Thyroid gland (tissue), 4 donors: ENCODE measurements at regions not wholly inside any gene's neighbourhood (a gene's known extent, or its start where the extent isn't known, plus 50 kb on each side); places are given as distances from the start of the nearest gene placed in this dataset.
A peak's percentile ranks its signal among the peaks of the same experiment; 100 is the strongest.

ENCODE experiments used
- DNase-seq, 2 donors: peaks; one replicate each; pipeline ENCODE4 v3.0.0-alpha.2; 2019
- H3K27ac ChIP-seq, 3 donors: fragments of 200-600 bp; sonication (generic); 1 replicate in 2 of 3; 2 replicates in 1 of 3; pipeline ENCODE4 v1.5.1; 2016 to 2019; ENCODE audit warnings: mild to moderate bottlenecking in 1 of 3, moderate library complexity in 1 of 3
- H3K27me3 ChIP-seq: fragments of 200-600 bp; sonication (generic); one replicate; pipeline ENCODE4 v1.5.1; 2019
- H3K36me3 ChIP-seq, 2 donors: fragments of 200-600 bp; sonication (generic); one replicate each; pipeline ENCODE4 v1.5.1; 2016 to 2019
- H3K4me1 ChIP-seq, 2 donors: fragments of 200-600 bp; sonication (generic); one replicate each; pipeline ENCODE4 v1.5.1; 2017 to 2019
- H3K4me3 ChIP-seq, 3 donors: fragments of 200-600 bp; sonication (generic); replicated peaks in 1 of 3; 1 replicate in 2 of 3; 2 replicates in 1 of 3; pipeline ENCODE4 v1.5.1; 2016; ENCODE audit warnings: mild to moderate bottlenecking in 1 of 3
- H3K9me3 ChIP-seq: fragments of 200-600 bp; sonication (generic); one replicate; pipeline ENCODE4 v1.5.1; 2017
- CTCF ChIP-seq, 6 experiments: fragments of 200-600 bp in 3 of 6; fragments of 450-650 bp in 3 of 6; sonication (generic) in 3 of 6; IDR thresholded peaks; one replicate each; pipeline ENCODE4 v1.5.1; 2016 to 2019; ENCODE audit warnings: antibody characterized with exemption in 6 of 6, mild to moderate bottlenecking in 2 of 6, inconsistent platforms in 1 of 6, moderate library complexity in 1 of 6
- POLR2A ChIP-seq, 2 donors: fragments of 450-650 bp; IDR thresholded peaks; one replicate each; pipeline ENCODE4 v1.6.1; 2017; ENCODE audit warnings: antibody characterized with exemption in 2 of 2, mild to moderate bottlenecking in 2 of 2, moderate library complexity in 1 of 2
- WGBS, 2 donors: methylation state at CpG; one replicate each; pipeline ENCODE4 v1.1.5; 2017; 5-methylcytosine and 5-hydroxymethylcytosine counted together
- intact Hi-C: fragments of 100-400 bp; cut with DNase I; formaldehyde crosslinking; loops from one replicate; pipeline ENCODE4 v1.15.1; 2023

GRCh38 chr4:114393295-114394038 is 205.1 kb upstream of the UGT8 start:
- Histone ChIP-seq H3K9me3 (no peaks in the 10 kb centered on the region), H3K4me1 (no peaks in the 10 kb centered on the region), H3K27ac (no peak overlapping the region), H3K4me3 (no peak overlapping the region), H3K27me3 (no peaks in the 10 kb centered on the region), H3K36me3 (no peaks in the 10 kb centered on the region)
- DNase-seq = no peak
- intact Hi-C loops = no loop called here
- 82 to 84% methylated on average over 3 of the region's 3 CpGs for WGBS, 2 donors
- TF ChIP-seq POLR2A (IDR thresholded peaks at IDR 0.05) (no peak), CTCF (IDR thresholded peaks at IDR 0.05) (no peak)

- no peaks in the 10 kb centered on the region for H3K27me3 ChIP-seq
- no peak for DNase-seq
- H3K4me1 ChIP-seq = no peaks in the 10 kb centered on the region
- no peak overlapping the region for H3K27ac ChIP-seq
- H3K4me3 ChIP-seq = no peak overlapping the region
- intact Hi-C loops = no loop called here
- H3K9me3 ChIP-seq = no peaks in the 10 kb centered on the region
- TF ChIP-seq POLR2A (IDR thresholded peaks at IDR 0.05) (no peak), CTCF (IDR thresholded peaks at IDR 0.05) (no peak)
- WGBS, 2 donors = 91 to 92% methylated on average over 2 of the region's 2 CpGs
- no peaks in the 10 kb centered on the region for H3K36me3 ChIP-seq
These were observed 201.8 kb upstream of the UGT8 start for GRCh38 chr4:114396808-114397207.

GRCh38 chr4:114398410-114398809 is 200.2 kb upstream of the UGT8 start:
- TF ChIP-seq CTCF (IDR thresholded peaks at IDR 0.05) (no peak), POLR2A (IDR thresholded peaks at IDR 0.05) (no peak)
- H3K4me3 ChIP-seq = no peak overlapping the region
- no peaks in the 10 kb centered on the region for H3K4me1 ChIP-seq
- intact Hi-C loops = no loop called here
- no peak for DNase-seq
- H3K27me3 ChIP-seq = no peaks in the 10 kb centered on the region
- no peak overlapping the region for H3K27ac ChIP-seq
- H3K9me3 ChIP-seq = no peaks in the 10 kb centered on the region
- H3K36me3 ChIP-seq = no peaks in the 10 kb centered on the region

GRCh38 chr4:114399105-114399504 is 199.5 kb upstream of the UGT8 start:
- no peak overlapping the region for H3K4me3 ChIP-seq
- H3K27me3 ChIP-seq = no peaks in the 10 kb centered on the region
- no peaks in the 10 kb centered on the region for H3K4me1 ChIP-seq
- H3K27ac ChIP-seq = no peak overlapping the region
- intact Hi-C loops = no loop called here
- DNase-seq = peak in 1 of 2 donors; percentile 2
- H3K36me3 ChIP-seq = no peaks in the 10 kb centered on the region
- WGBS, 2 donors = 42 to 45% methylated on average over 5 of the region's 5 CpGs
- TF ChIP-seq POLR2A (IDR thresholded peaks at IDR 0.05) = no peak
- TF ChIP-seq CTCF (IDR thresholded peaks at IDR 0.05) = no peak
- no peaks in the 10 kb centered on the region for H3K9me3 ChIP-seq

- intact Hi-C loops = no loop called here
- WGBS, 2 donors = 31 to 35% methylated on average over 1 of the region's 1 CpG
- TF ChIP-seq POLR2A (IDR thresholded peaks at IDR 0.05) (no peak), CTCF (IDR thresholded peaks at IDR 0.05) (no peak)
- Histone ChIP-seq H3K27me3 (no peaks in the 10 kb centered on the region), H3K4me3 (no peak overlapping the region), H3K9me3 (no peaks in the 10 kb centered on the region), H3K36me3 (no peaks in the 10 kb centered on the region), H3K27ac (no peak overlapping the region), H3K4me1 (no peaks in the 10 kb centered on the region)
- no peak for DNase-seq
These were observed 198.1 kb upstream of the UGT8 start for GRCh38 chr4:114400531-114400930.
